GM12892 (cell line): ENCODE measurements at regions not wholly inside any gene's neighbourhood (a gene's known extent, or its start where the extent isn't known, plus 50 kb on each side); places are given as distances from the start of the nearest gene placed in this dataset.

Source experiments
- POLR2A ChIP-seq: IDR thresholded peaks from 2 replicates; pipeline ENCODE4 v1.6.1; 2011; ENCODE audit warnings: low read depth, low read length, control low read depth
- POLR2AphosphoS5 ChIP-seq: IDR thresholded peaks from 2 replicates; pipeline ENCODE4 v1.6.1; 2011; ENCODE audit warnings: low read depth, low read length, control low read depth

DNA sequence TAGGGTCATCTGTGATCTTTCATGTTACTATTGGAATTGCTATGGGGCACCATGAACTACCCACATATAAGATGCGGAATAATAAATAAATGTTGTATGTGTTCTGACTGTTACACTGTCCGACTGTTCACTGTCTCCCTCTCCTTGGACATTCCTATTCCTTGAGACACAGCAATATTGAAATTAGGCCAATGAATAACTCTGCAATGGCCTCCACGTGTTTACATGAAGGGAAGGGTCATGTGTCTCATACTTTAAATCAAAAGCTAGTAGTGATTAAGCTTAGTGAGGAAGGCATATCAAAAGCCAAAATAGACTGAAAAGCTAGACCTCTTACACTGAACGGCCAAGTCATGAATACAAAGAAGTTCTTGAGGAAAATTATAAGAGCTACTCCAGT is 751.3 kb downstream of the SOCS6 start:
- TF ChIP-seq POLR2AphosphoS5 (no peak), POLR2A (no peak)
